SK-N-SH treated with all-trans-retinoic acid at 6 μM for 48 hours (cell line): ENCODE measurements at regions not wholly inside any gene's neighbourhood (a gene's known extent, or its start where the extent isn't known, plus 50 kb on each side); places are given as distances from the start of the nearest gene placed in this dataset.

Source experiments
- ATAC-seq: fragments of 200-7000 bp; cut with Tn5 transposase; 3 replicates; pipeline ENCODE4 v1.9.1; 2020; ENCODE audit warnings: mild to moderate bottlenecking, moderate library complexity
- ARNTL ChIP-seq: fragments of 450-650 bp; formaldehyde crosslinking; IDR thresholded peaks from 2 replicates; pipeline ENCODE4 v1.5.0; 2020; ENCODE audit warnings: low read depth, mild to moderate bottlenecking, moderate library complexity, borderline replicate concordance
- BACH2 ChIP-seq: fragments of 250-450 bp; sonication (Bioruptor Pico); IDR thresholded peaks from 2 replicates; pipeline ENCODE4 v1.9.0; 2021; ENCODE audit warnings: mild to moderate bottlenecking, borderline replicate concordance
- CSDC2 ChIP-seq: fragments of 250-450 bp; sonication (Bioruptor Pico); IDR thresholded peaks from 2 replicates; pipeline ENCODE4 v1.5.0; 2020; ENCODE audit warnings: mild to moderate bottlenecking, moderate library complexity
- ESRRG ChIP-seq: fragments of 250-450 bp; sonication (Bioruptor Pico); IDR thresholded peaks from 2 replicates; pipeline ENCODE4 v1.6.1; 2021; ENCODE audit warnings: mild to moderate bottlenecking
- GLIS3 ChIP-seq: fragments of 250-450 bp; sonication (Bioruptor Pico); IDR thresholded peaks from 2 replicates; pipeline ENCODE4 v1.5.0; 2020; ENCODE audit warnings: mild to moderate bottlenecking, moderate library complexity
- ISL1 ChIP-seq: fragments of 250-450 bp; sonication (Bioruptor Pico); IDR thresholded peaks from 2 replicates; pipeline ENCODE4 v2.1.2; 2022; ENCODE audit warnings: mild to moderate bottlenecking, moderate library complexity
- OSR1 ChIP-seq: fragments of 250-450 bp; sonication (Bioruptor Pico); IDR thresholded peaks from 2 replicates; pipeline ENCODE4 v1.8.0; 2022; ENCODE audit warnings: moderate library complexity, mild to moderate bottlenecking, inconsistent platforms
- PPARA ChIP-seq: fragments of 250-450 bp; sonication (Bioruptor Pico); IDR thresholded peaks from 2 replicates; pipeline ENCODE4 v1.5.0; 2020; ENCODE audit warnings: mild to moderate bottlenecking, borderline replicate concordance
- RARB ChIP-seq: fragments of 250-450 bp; sonication (Bioruptor Pico); IDR thresholded peaks from 2 replicates; pipeline ENCODE4 v1.8.0; 2021; ENCODE audit warnings: mild to moderate bottlenecking, moderate library complexity
- SNAI2 ChIP-seq: fragments of 250-450 bp; sonication (Bioruptor Pico); IDR thresholded peaks from 2 replicates; pipeline ENCODE4 v1.5.0; 2020; ENCODE audit warnings: mild to moderate bottlenecking, moderate library complexity
- TCF4 ChIP-seq: fragments of 250-450 bp; sonication (Bioruptor Pico); IDR thresholded peaks from 2 replicates; pipeline ENCODE4 v1.8.0; 2021; ENCODE audit warnings: mild to moderate bottlenecking, moderate library complexity, borderline replicate concordance
- TOX ChIP-seq: fragments of 250-450 bp; sonication (Bioruptor Pico); IDR thresholded peaks from 2 replicates; pipeline ENCODE4 v1.8.0; 2021; ENCODE audit warnings: mild to moderate bottlenecking, moderate library complexity, borderline replicate concordance
- ZC3H10 ChIP-seq: fragments of 250-450 bp; sonication (Bioruptor Pico); IDR thresholded peaks from 2 replicates; pipeline ENCODE4 v1.5.1; 2021; ENCODE audit warnings: mild to moderate bottlenecking, moderate library complexity
- ZFP3 ChIP-seq: fragments of 250-450 bp; sonication (Bioruptor Pico); IDR thresholded peaks from 2 replicates; pipeline ENCODE4 v1.5.0; 2020; ENCODE audit warnings: mild to moderate bottlenecking, moderate library complexity
- ZFP30 ChIP-seq: fragments of 450-650 bp; formaldehyde crosslinking; IDR thresholded peaks from 2 replicates; pipeline ENCODE4 v1.5.0; 2022; ENCODE audit warnings: mild to moderate bottlenecking, moderate library complexity
- ZNF565 ChIP-seq: fragments of 450-650 bp; formaldehyde crosslinking; conservative IDR thresholded peaks from 2 replicates; pipeline ENCODE4 v1.5.0; 2020; ENCODE audit warnings: low read depth, mild to moderate bottlenecking, moderate library complexity
- ZNF70 ChIP-seq: fragments of 450-650 bp; formaldehyde crosslinking; IDR thresholded peaks from 2 replicates; pipeline ENCODE4 v1.5.0; 2020; ENCODE audit warnings: mild to moderate bottlenecking, moderate library complexity
- TF ChIP-seq, protein P1 (sequence below): fragments of 250-450 bp; sonication (Bioruptor Pico); IDR thresholded peaks from 2 replicates; pipeline ENCODE4 v1.5.0; 2020; ENCODE audit warnings: mild to moderate bottlenecking, moderate library complexity
- TF ChIP-seq, protein P2 (sequence below): fragments of 250-450 bp; sonication (Bioruptor Pico); IDR thresholded peaks from 2 replicates; pipeline ENCODE4 v1.5.1; 2020; ENCODE audit warnings: low read depth, mild to moderate bottlenecking, moderate library complexity
- TF ChIP-seq, protein P3 (sequence below): fragments of 250-450 bp; sonication (Bioruptor Pico); IDR thresholded peaks from 2 replicates; pipeline ENCODE4 v1.8.0; 2021; ENCODE audit warnings: low read depth, mild to moderate bottlenecking, moderate library complexity, borderline replicate concordance
- TF ChIP-seq, protein P4 (sequence below): fragments of 250-450 bp; sonication (Bioruptor Pico); IDR thresholded peaks from 2 replicates; pipeline ENCODE4 v1.5.1; 2021; ENCODE audit warnings: mild to moderate bottlenecking, moderate library complexity

DNA sequence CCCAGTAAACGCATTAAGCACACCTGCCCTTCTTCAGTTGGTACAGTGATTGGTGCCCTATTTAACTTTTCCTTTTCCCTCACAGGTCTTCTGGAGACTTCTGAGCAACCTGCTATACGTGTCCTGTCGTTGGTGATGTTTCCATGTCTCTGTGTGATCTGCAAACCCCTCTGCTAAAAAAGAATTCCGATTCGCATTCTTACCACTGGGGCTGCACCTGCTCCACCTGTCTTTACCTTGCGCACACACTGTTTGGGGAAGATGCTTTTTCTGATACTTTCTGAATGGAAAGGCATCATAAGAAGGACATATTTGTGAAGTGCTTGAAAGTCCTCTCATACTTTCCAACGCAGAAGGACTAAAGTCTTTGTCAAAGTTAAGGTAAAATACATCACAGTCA lies 323.9 kb upstream of the SOX11 start:
- no peak for TF ChIP-seq ZFP3 (CRISPR knock-in tag)
- TF ChIP-seq TOX (CRISPR knock-in tag): no peak
- no peak for TF ChIP-seq OSR1 (CRISPR knock-in tag)
- no peak for TF ChIP-seq ZFP30 (CRISPR knock-in tag)
- no peak for TF ChIP-seq ZNF70
- no peak for TF ChIP-seq ZNF565 (CRISPR knock-in tag)
- no peak for TF ChIP-seq ZC3H10
- TF ChIP-seq PPARA: no peak

DNA sequence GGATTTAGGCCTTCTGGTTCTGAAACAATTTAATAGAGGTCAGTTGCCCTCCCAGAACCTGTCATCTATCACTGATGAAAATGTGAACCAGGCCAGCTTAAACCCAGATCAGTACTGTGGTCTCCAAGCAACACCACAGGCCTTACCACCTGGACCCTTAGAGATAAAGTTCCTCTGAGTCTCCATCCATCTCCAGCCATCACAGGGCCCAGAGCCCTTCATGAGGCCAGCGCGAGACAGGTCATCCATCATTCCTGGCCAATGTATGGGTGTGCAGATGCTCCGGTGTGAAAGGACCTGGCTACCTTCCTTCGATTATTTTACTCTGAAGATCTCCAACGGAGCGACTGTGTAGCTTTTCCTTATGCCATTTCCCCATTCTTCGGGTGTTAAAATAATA lies 322.7 kb upstream of the SOX11 start:
- ATAC-seq: no peak
- TF ChIP-seq ARNTL: no peak
- TF ChIP-seq PPARA: no peak
- no peak for TF ChIP-seq CSDC2 (CRISPR knock-in tag)
- no peak for TF ChIP-seq GLIS3 (CRISPR knock-in tag)
- no peak for TF ChIP-seq ESRRG (CRISPR knock-in tag)
- TF ChIP-seq TCF4 (CRISPR knock-in tag): no peak
- TF ChIP-seq ZFP30 (CRISPR knock-in tag): no peak
- TF ChIP-seq RARB: no peak
- TF ChIP-seq, protein P1, sequence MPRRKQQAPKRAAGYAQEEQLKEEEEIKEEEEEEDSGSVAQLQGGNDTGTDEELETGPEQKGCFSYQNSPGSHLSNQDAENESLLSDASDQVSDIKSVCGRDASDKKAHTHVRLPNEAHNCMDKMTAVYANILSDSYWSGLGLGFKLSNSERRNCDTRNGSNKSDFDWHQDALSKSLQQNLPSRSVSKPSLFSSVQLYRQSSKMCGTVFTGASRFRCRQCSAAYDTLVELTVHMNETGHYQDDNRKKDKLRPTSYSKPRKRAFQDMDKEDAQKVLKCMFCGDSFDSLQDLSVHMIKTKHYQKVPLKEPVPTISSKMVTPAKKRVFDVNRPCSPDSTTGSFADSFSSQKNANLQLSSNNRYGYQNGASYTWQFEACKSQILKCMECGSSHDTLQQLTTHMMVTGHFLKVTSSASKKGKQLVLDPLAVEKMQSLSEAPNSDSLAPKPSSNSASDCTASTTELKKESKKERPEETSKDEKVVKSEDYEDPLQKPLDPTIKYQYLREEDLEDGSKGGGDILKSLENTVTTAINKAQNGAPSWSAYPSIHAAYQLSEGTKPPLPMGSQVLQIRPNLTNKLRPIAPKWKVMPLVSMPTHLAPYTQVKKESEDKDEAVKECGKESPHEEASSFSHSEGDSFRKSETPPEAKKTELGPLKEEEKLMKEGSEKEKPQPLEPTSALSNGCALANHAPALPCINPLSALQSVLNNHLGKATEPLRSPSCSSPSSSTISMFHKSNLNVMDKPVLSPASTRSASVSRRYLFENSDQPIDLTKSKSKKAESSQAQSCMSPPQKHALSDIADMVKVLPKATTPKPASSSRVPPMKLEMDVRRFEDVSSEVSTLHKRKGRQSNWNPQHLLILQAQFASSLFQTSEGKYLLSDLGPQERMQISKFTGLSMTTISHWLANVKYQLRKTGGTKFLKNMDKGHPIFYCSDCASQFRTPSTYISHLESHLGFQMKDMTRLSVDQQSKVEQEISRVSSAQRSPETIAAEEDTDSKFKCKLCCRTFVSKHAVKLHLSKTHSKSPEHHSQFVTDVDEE (CRISPR knock-in tag): no peak
- TF ChIP-seq ZC3H10: no peak

More for the DNA sequence above, 323.9 kb upstream of the SOX11 start:
- ATAC-seq: no peak

DNA sequence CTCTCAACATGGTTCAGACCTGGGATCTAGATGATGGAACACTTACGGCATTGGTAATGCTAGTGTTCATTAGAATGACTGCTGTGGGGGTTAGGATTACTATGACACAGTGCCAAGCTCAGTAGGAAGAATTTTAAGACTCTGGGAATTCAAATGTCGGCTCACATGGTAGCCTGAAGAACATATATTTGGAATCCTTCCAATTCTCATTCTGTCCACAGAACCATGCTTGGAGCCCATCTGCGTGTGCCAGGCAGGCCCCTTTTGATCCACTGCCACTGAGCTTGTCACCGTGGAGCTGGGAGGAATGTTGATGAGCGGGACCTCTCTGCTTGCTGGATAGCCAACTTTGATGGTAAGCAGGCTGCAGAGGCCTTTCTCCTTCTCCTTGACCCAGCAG lies 322.0 kb upstream of the SOX11 start:
- TF ChIP-seq RARB (no peak), ZNF565 (CRISPR knock-in tag) (no peak), ZFP3 (CRISPR knock-in tag) (no peak)
- TF ChIP-seq, protein P2, sequence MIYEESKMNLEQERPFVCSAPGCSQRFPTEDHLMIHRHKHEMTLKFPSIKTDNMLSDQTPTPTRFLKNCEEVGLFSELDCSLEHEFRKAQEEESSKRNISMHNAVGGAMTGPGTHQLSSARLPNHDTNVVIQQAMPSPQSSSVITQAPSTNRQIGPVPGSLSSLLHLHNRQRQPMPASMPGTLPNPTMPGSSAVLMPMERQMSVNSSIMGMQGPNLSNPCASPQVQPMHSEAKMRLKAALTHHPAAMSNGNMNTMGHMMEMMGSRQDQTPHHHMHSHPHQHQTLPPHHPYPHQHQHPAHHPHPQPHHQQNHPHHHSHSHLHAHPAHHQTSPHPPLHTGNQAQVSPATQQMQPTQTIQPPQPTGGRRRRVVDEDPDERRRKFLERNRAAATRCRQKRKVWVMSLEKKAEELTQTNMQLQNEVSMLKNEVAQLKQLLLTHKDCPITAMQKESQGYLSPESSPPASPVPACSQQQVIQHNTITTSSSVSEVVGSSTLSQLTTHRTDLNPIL (CRISPR knock-in tag): no peak
- ATAC-seq: no peak

DNA sequence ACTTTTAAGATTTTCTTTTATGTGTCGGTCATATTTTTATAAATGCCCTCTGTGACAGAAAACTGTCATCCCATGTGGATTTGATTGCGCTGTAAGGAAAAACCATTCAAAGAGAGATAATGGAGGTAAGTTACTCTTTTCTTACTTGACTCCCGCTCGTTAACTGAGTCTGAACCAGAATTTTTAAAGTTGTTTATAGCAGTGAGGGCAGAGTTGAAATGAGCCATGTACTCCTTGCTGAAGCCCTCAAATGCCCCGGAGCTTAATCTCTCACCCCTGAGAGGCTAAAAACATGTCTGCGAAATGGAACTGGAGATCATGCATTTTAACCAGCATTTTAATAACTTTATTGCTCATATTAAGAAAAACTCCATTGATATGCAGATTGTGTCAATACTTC lies 320.0 kb upstream of the SOX11 start:
- no peak for ATAC-seq
- TF ChIP-seq SNAI2 (CRISPR knock-in tag) (no peak), BACH2 (CRISPR knock-in tag) (no peak), ARNTL (no peak), RARB (no peak), ZC3H10 (no peak), ISL1 (no peak), ZFP30 (CRISPR knock-in tag) (no peak), GLIS3 (CRISPR knock-in tag) (no peak)
- TF ChIP-seq, protein P2 (CRISPR knock-in tag): no peak
- TF ChIP-seq, protein P3, sequence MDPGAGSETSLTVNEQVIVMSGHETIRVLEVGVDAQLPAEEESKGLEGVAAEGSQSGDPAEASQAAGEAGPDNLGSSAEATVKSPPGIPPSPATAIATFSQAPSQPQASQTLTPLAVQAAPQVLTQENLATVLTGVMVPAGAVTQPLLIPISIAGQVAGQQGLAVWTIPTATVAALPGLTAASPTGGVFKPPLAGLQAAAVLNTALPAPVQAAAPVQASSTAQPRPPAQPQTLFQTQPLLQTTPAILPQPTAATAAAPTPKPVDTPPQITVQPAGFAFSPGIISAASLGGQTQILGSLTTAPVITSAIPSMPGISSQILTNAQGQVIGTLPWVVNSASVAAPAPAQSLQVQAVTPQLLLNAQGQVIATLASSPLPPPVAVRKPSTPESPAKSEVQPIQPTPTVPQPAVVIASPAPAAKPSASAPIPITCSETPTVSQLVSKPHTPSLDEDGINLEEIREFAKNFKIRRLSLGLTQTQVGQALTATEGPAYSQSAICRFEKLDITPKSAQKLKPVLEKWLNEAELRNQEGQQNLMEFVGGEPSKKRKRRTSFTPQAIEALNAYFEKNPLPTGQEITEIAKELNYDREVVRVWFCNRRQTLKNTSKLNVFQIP (CRISPR knock-in tag): no peak
- TF ChIP-seq, protein P4, sequence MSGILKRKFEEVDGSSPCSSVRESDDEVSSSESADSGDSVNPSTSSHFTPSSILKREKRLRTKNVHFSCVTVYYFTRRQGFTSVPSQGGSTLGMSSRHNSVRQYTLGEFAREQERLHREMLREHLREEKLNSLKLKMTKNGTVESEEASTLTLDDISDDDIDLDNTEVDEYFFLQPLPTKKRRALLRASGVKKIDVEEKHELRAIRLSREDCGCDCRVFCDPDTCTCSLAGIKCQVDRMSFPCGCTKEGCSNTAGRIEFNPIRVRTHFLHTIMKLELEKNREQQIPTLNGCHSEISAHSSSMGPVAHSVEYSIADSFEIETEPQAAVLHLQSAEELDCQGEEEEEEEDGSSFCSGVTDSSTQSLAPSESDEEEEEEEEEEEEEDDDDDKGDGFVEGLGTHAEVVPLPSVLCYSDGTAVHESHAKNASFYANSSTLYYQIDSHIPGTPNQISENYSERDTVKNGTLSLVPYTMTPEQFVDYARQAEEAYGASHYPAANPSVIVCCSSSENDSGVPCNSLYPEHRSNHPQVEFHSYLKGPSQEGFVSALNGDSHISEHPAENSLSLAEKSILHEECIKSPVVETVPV (CRISPR knock-in tag): no peak
- TF ChIP-seq, protein P1 (CRISPR knock-in tag): no peak
